Natural killer cell treated with Interleukin-12 subunit alpha and Interleukin-12 subunit beta and Interleukin-15 and Interleukin-18, amount 100 ng/mL, for 72 hours (primary cell): ENCODE measurements at regions not wholly inside any gene's neighbourhood (a gene's known extent, or its start where the extent isn't known, plus 50 kb on each side); places are given as distances from the start of the nearest gene placed in this dataset.
A peak's percentile ranks its signal among the peaks of the same experiment; 100 is the strongest.

Experiments
- ATAC-seq, 2 donors: fragments of 150-1000 bp; cut with Tn5 transposase in 1 of 2; sonication (Bioruptor Pico), chemical (Tn5 transposase) in 1 of 2; 2 replicates each; pipeline ENCODE4 v1.10.0; 2021
- DNase-seq: peaks from one replicate; pipeline ENCODE4 v3.0.0; 2022; ENCODE audit warnings: low spot score
- H3K27ac Mint-ChIP-seq, 2 donors: 1 replicate in 1 of 2; 2 replicates in 1 of 2; pipeline ENCODE4 v1.8.0; 2022; ENCODE audit warnings: mixed read lengths in 2 of 2, mild to moderate bottlenecking in 1 of 2, moderate library complexity in 1 of 2
- H3K27me3 Mint-ChIP-seq, 2 donors: 1 replicate in 1 of 2; 2 replicates in 1 of 2; pipeline ENCODE4 v1.8.0; 2022; ENCODE audit warnings: mixed read lengths in 2 of 2
- H3K36me3 Mint-ChIP-seq: one replicate; pipeline ENCODE4 v1.8.0; 2022; ENCODE audit warnings: mixed read lengths
- H3K4me1 Mint-ChIP-seq, 2 donors: 1 replicate in 1 of 2; 2 replicates in 1 of 2; pipeline ENCODE4 v1.8.0; 2022; ENCODE audit warnings: low read depth in 2 of 2, mixed read lengths in 2 of 2, mild to moderate bottlenecking in 1 of 2
- H3K4me3 Mint-ChIP-seq: one replicate; pipeline ENCODE4 v1.8.0; 2022; ENCODE audit warnings: mixed read lengths
- H3K9me3 Mint-ChIP-seq: 2 replicates; pipeline ENCODE4 v1.8.0; 2022; ENCODE audit warnings: mixed read lengths

GRCh38 chr20:8935878-8936277 is 133.0 kb upstream of the PLCB4 start:
- H3K27me3 Mint-ChIP-seq: no peaks in the 10 kb centered on the region
- no peak overlapping the region for H3K27ac Mint-ChIP-seq
- DNase-seq (no peak), ATAC-seq (no peak)
- no peaks in the 10 kb centered on the region for H3K4me1 Mint-ChIP-seq
- H3K36me3 Mint-ChIP-seq: no peaks in the 10 kb centered on the region
- no peaks in the 10 kb centered on the region for H3K9me3 Mint-ChIP-seq
- H3K4me3 Mint-ChIP-seq: no peak overlapping the region

- no peaks in the 10 kb centered on the region for H3K36me3 Mint-ChIP-seq
- no peaks in the 10 kb centered on the region for H3K27me3 Mint-ChIP-seq
- no peak overlapping the region for H3K4me3 Mint-ChIP-seq
- DNase-seq (no peak), ATAC-seq (no peak)
- H3K4me1 Mint-ChIP-seq: no peaks in the 10 kb centered on the region
- H3K27ac Mint-ChIP-seq: no peak overlapping the region
- no peaks in the 10 kb centered on the region for H3K9me3 Mint-ChIP-seq
These were observed 130.4 kb upstream of the PLCB4 start for GRCh38 chr20:8938532-8938931.

GRCh38 chr20:8940326-8940725 is 128.6 kb upstream of the PLCB4 start:
- no peak for ATAC-seq

DNA sequence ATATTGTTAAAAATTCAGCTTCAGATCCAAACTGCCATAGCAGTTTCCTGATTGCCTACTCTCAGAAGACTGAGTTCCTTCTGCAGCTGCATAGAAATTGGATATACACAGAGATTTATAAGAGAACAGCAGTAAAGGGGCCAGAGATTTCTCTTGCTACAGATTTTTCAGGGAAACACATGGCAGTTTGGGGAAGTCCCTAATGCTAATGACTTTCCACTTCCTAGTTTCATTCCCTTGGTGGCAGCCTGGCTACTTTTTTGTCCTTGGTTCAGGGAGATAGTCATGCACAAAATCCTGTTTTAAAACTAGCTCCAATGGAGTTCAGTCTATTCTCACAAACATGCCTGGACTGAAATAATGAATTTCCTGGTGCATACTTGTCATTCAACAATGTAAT is 125.3 kb upstream of the PLCB4 start:
- no peaks in the 10 kb centered on the region for H3K27me3 Mint-ChIP-seq
- H3K36me3 Mint-ChIP-seq: no peaks in the 10 kb centered on the region
- H3K4me3 Mint-ChIP-seq: no peak overlapping the region
- H3K4me1 Mint-ChIP-seq: no peaks in the 10 kb centered on the region
- peaks cover 3% of the 10 kb centered on the region for H3K9me3 Mint-ChIP-seq
- H3K27ac Mint-ChIP-seq: no peak overlapping the region
- ATAC-seq (no peak), DNase-seq (no peak)

More at GRCh38 chr20:8940326-8940725, 128.6 kb upstream of the PLCB4 start:
- Mint-ChIP-seq H3K27ac (no peak overlapping the region), H3K9me3 (peaks cover 3% of the 10 kb centered on the region), H3K4me3 (no peak overlapping the region), H3K27me3 (no peaks in the 10 kb centered on the region), H3K4me1 (no peaks in the 10 kb centered on the region), H3K36me3 (no peaks in the 10 kb centered on the region)
- DNase-seq: no peak

DNA sequence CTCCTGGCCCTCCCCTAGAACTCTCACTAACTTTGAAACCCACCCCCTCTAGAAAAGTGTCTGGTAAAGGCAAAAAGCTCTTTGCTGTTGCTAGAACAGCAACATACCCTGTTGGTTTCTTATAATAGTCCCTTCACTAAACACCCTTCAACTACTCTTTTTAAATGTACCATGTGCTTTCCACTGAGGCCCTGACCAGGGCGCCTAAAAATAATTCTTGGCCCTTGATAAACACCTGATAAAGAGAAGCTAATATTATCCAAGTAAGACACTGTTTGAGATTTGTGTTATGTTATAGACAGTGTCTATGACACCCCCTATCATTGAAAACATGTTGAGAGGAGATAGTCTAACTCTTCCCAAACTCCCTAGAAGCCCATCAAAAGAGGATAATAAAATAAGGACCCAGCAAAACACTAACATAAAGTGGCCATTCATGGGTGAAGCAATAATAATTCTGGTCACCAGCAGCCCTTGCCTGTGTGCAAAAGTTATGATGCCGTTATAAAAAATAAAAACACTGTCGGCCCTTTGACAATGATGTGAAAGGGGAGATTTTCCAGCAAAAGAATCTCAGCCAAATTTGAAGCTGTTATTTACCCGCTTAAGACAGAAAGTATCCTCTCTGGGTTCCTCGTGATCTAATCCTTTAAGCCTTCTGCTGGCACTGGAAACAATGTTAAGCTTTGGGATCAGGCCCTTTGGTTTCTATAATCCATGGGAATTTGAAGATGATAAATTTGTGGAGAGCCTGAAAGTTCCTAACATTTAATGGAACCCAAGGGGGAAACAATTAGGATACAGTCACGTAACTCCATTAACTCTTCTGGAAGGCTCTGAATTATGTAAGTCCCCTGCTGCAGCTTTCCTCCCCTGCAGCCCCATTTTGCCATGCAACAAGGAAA is 122.6 kb upstream of the PLCB4 start:
- H3K27ac Mint-ChIP-seq: no peak overlapping the region
- H3K36me3 Mint-ChIP-seq: no peaks in the 10 kb centered on the region
- no peak for ATAC-seq
- H3K4me1 Mint-ChIP-seq: no peaks in the 10 kb centered on the region
- H3K27me3 Mint-ChIP-seq: no peaks in the 10 kb centered on the region
- peaks cover 7% of the 10 kb centered on the region for H3K9me3 Mint-ChIP-seq
- H3K4me3 Mint-ChIP-seq: no peak overlapping the region
- no peak for DNase-seq

DNA sequence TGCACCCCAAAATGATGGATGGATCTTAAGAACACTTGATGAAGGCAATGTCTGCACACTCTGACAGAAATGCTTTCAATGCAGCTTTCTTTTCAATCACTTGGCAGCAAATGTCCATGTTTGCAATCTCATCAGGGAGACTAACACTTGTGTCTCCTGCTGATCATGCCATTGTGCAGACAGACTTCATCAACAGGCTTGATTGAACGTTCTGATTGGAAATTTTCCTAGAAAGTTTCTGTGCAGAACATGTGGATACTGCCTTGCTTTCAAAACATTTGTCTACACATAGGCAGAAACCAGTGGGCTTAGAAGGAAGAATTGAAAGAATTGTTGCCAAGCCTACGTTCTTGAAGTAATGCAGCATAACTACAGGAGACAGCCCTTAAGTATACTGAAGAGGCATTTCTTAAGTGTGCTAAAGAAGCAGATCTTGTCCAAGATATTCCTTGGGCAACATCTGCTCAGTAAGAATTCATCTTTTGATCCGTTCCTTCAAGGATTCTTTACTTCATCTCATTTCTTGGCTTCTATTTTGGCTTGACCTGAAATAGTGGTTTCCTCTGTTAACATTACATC is 120.4 kb upstream of the PLCB4 start:
- no peak for ATAC-seq
- H3K4me3 Mint-ChIP-seq: no peak overlapping the region
- DNase-seq: no peak
- H3K4me1 Mint-ChIP-seq: no peaks in the 10 kb centered on the region
- no peaks in the 10 kb centered on the region for H3K36me3 Mint-ChIP-seq
- peaks cover 7% of the 10 kb centered on the region for H3K9me3 Mint-ChIP-seq
- no peaks in the 10 kb centered on the region for H3K27me3 Mint-ChIP-seq
- no peak overlapping the region for H3K27ac Mint-ChIP-seq

GRCh38 chr20:8951164-8951563 is 117.7 kb upstream of the PLCB4 start:
- no peaks in the 10 kb centered on the region for H3K4me1 Mint-ChIP-seq
- no peak overlapping the region for H3K27ac Mint-ChIP-seq
- ATAC-seq (no peak), DNase-seq (no peak)
- no peaks in the 10 kb centered on the region for H3K36me3 Mint-ChIP-seq
- H3K4me3 Mint-ChIP-seq: no peak overlapping the region
- no peaks in the 10 kb centered on the region for H3K27me3 Mint-ChIP-seq
- H3K9me3 Mint-ChIP-seq: peaks cover 4% of the 10 kb centered on the region

- DNase-seq (no peak), ATAC-seq (no peak)
- Mint-ChIP-seq H3K4me3 (no peak overlapping the region), H3K4me1 (no peaks in the 10 kb centered on the region), H3K27me3 (no peaks in the 10 kb centered on the region), H3K9me3 (peaks cover 4% of the 10 kb centered on the region), H3K27ac (no peak overlapping the region), H3K36me3 (no peaks in the 10 kb centered on the region)
These were observed 116.2 kb upstream of the PLCB4 start for GRCh38 chr20:8952721-8953120.

DNA sequence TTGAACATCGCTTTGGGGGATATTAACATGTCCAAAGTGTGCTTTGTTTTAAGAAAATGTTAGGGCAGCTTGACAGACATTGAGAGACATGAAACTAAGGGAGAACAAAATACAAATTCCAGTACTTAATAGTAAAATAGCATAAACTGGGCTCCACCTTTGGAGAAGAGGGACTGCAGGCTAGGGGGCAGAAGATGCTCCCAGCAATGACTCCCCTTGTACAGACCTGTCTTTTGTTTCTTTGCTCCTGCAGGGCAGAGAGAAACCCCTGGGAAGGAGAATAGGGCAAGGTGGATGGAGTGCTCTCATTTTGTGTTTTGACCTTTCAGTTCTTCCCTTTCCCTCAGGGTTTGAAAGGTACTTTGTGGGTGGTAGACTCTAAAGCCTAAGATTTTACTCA is 115.6 kb upstream of the PLCB4 start:
- Mint-ChIP-seq H3K4me1 (no peaks in the 10 kb centered on the region), H3K4me3 (no peak overlapping the region), H3K36me3 (no peaks in the 10 kb centered on the region), H3K27me3 (no peaks in the 10 kb centered on the region), H3K27ac (no peak overlapping the region), H3K9me3 (peaks cover 4% of the 10 kb centered on the region)
- DNase-seq (no peak), ATAC-seq (no peak)

GRCh38 chr20:8960241-8960640 is 108.6 kb upstream of the PLCB4 start:
- H3K36me3 Mint-ChIP-seq: peaks cover 13% of the 10 kb centered on the region
- H3K27ac Mint-ChIP-seq: no peak overlapping the region
- no peak for DNase-seq
- peaks cover 0 to 7% of the 10 kb centered on the region in 2 donors for H3K27me3 Mint-ChIP-seq
- ATAC-seq: no peak
- no peak overlapping the region for H3K4me3 Mint-ChIP-seq
- H3K9me3 Mint-ChIP-seq: peaks cover 11% of the 10 kb centered on the region
- H3K4me1 Mint-ChIP-seq: peaks cover 0 to 6% of the 10 kb centered on the region in 2 donors

DNA sequence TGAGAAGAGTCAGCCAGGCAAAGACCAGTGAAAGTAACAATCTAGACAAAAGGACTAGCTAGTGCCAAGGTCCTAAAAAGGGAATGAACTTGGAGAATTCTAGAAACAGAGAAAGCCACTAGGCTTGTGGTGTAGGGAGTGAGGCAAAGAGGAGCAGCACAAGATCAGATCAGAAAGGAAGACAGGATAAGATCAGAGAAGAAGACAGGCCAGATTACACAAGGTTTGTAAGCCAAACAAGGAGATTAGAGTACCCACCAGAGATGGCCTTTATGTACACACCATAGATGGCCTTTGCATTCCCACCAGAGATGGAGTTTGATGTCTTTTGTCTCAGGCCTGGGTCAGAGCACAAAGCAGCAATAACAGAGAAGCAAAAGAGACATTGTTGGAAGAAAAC is 105.6 kb upstream of the PLCB4 start:
- H3K27ac Mint-ChIP-seq: no peak overlapping the region
- no peak overlapping the region for H3K4me3 Mint-ChIP-seq
- ATAC-seq (peak in 1 of 2 donors; percentile 61), DNase-seq (no peak)
- peaks cover 13% of the 10 kb centered on the region for H3K36me3 Mint-ChIP-seq
- peaks cover 0 to 6% of the 10 kb centered on the region in 2 donors for H3K4me1 Mint-ChIP-seq
- H3K9me3 Mint-ChIP-seq: peaks cover 11% of the 10 kb centered on the region
- H3K27me3 Mint-ChIP-seq: peaks cover 0 to 7% of the 10 kb centered on the region in 2 donors

- H3K4me1 Mint-ChIP-seq: peaks cover 0 to 6% of the 10 kb centered on the region in 2 donors
- peaks cover 0 to 7% of the 10 kb centered on the region in 2 donors for H3K27me3 Mint-ChIP-seq
- no peak overlapping the region for H3K27ac Mint-ChIP-seq
- ATAC-seq (no peak), DNase-seq (no peak)
- H3K9me3 Mint-ChIP-seq: peaks cover 15% of the 10 kb centered on the region
- peaks cover 13% of the 10 kb centered on the region for H3K36me3 Mint-ChIP-seq
- H3K4me3 Mint-ChIP-seq: no peak overlapping the region
These were observed 103.8 kb upstream of the PLCB4 start for GRCh38 chr20:8964959-8965562.

GRCh38 chr20:8967641-8968245 is 101.1 kb upstream of the PLCB4 start:
- no peak overlapping the region for H3K27ac Mint-ChIP-seq

GRCh38 chr20:8969146-8969583 is 99.7 kb upstream of the PLCB4 start:
- H3K27me3 Mint-ChIP-seq: no peaks in the 10 kb centered on the region
- no peak overlapping the region for H3K27ac Mint-ChIP-seq
- no peak for ATAC-seq
- no peaks in the 10 kb centered on the region for H3K4me1 Mint-ChIP-seq
- H3K4me3 Mint-ChIP-seq: no peak overlapping the region
- no peak for DNase-seq
- H3K36me3 Mint-ChIP-seq: peaks cover 6% of the 10 kb centered on the region
- peaks cover 7% of the 10 kb centered on the region for H3K9me3 Mint-ChIP-seq

More at GRCh38 chr20:8967641-8968245, 101.1 kb upstream of the PLCB4 start:
- Mint-ChIP-seq H3K4me1 (peaks cover 0 to 6% of the 10 kb centered on the region in 2 donors), H3K4me3 (no peak overlapping the region), H3K27me3 (peaks cover 0 to 7% of the 10 kb centered on the region in 2 donors), H3K36me3 (peaks cover 13% of the 10 kb centered on the region), H3K9me3 (peaks cover 15% of the 10 kb centered on the region)
- DNase-seq (no peak), ATAC-seq (no peak)
